ENCODE measurements at regions not wholly inside any gene's neighbourhood (a gene's known extent, or its start where the extent isn't known, plus 50 kb on each side); places are given as distances from the start of the nearest gene placed in this dataset.
"Not testable (repeated sequence)": the region's sequence is repeated elsewhere in the genome, so short reads cannot be mapped to it uniquely, and the experiment has no call there.

- DNase-seq, result no peak
Measured at GRCh38 chr12:131250951-131251315, 297.2 kb downstream of the ADGRD1 start.

- no peak for DNase-seq
Measured at GRCh38 chr12:131251336-131252101, 297.8 kb downstream of the ADGRD1 start.

GRCh38 chr12:131253376-131254026 lies 299.8 kb downstream of the ADGRD1 start:
- DNase-seq, result no peak

- DNase-seq, result no peak
Measured at GRCh38 chr12:131254374-131254773, 300.7 kb downstream of the ADGRD1 start.

- DNase-seq, result no peak
Measured at GRCh38 chr12:131258398-131258797, 304.7 kb downstream of the ADGRD1 start.

GRCh38 chr12:131260251-131260905 lies 306.7 kb downstream of the ADGRD1 start:
- DNase-seq, result no peak

- DNase-seq, result no peak
Measured at GRCh38 chr12:131260954-131261353, 307.2 kb downstream of the ADGRD1 start.

- no peak for DNase-seq
Measured at GRCh38 chr12:131261906-131262305, 308.2 kb downstream of the ADGRD1 start.

GRCh38 chr12:131263626-131264025 lies 309.9 kb downstream of the ADGRD1 start:
- DNase-seq, result no peak

- DNase-seq, result no peak
Measured at GRCh38 chr12:131264635-131265034, 310.9 kb downstream of the ADGRD1 start.

- DNase-seq, result no peak
Measured at GRCh38 chr12:131266591-131267467, 313.1 kb downstream of the ADGRD1 start.

GRCh38 chr12:131267576-131267975 lies 313.9 kb downstream of the ADGRD1 start:
- no peak for DNase-seq

- not testable (repeated sequence) for DNase-seq
Measured at GRCh38 chr12:131268123-131268522, 314.4 kb downstream of the ADGRD1 start.

- DNase-seq, result not testable (repeated sequence)
Measured at GRCh38 chr12:131268571-131268970, 314.9 kb downstream of the ADGRD1 start.

- no peak for DNase-seq
Measured at GRCh38 chr12:131269551-131269950, 315.8 kb downstream of the ADGRD1 start.

- not testable (repeated sequence) for DNase-seq
Measured at GRCh38 chr12:131269977-131270376, 316.3 kb downstream of the ADGRD1 start.

GRCh38 chr12:131271724-131272123 lies 318.0 kb downstream of the ADGRD1 start:
- no peak for DNase-seq

- not testable (repeated sequence) for DNase-seq
Measured at GRCh38 chr12:131272283-131272814, 318.6 kb downstream of the ADGRD1 start.

- DNase-seq, result no peak
Measured at GRCh38 chr12:131273291-131273845, 319.7 kb downstream of the ADGRD1 start.

GRCh38 chr12:131274061-131274460 lies 320.4 kb downstream of the ADGRD1 start:
- DNase-seq, result no peak

GRCh38 chr12:131274906-131275305 lies 321.2 kb downstream of the ADGRD1 start:
- DNase-seq, result no peak

- no peak for DNase-seq
Measured at GRCh38 chr12:131275824-131276223, 322.1 kb downstream of the ADGRD1 start.
